ENCODE measurements at regions not wholly inside any gene's neighbourhood (a gene's known extent, or its start where the extent isn't known, plus 50 kb on each side); places are given as distances from the start of the nearest gene placed in this dataset.
A peak's percentile ranks its signal among the peaks of the same experiment; 100 is the strongest.

- H3K36me3 Mint-ChIP-seq (ENCODE audit: low read depth) = no peaks in the 10 kb centered on the region
- H3K27ac Mint-ChIP-seq = peak overlapping the region; percentile 62
- TF ChIP-seq CTCF (conservative IDR thresholded peaks at IDR 0.05) = peak; percentile 95
- no peaks in the 10 kb centered on the region for H3K9me3 ChIP-seq (ENCODE audit: control insufficient read depth, low read length)
- peak; percentile 94 for DNase-seq
- peaks cover 10% of the 10 kb centered on the region for H3K4me1 Mint-ChIP-seq
- H3K27me3 Mint-ChIP-seq (ENCODE audit: insufficient read depth) = peaks cover under 1% of the 10 kb centered on the region
- H3K9ac ChIP-seq (ENCODE audit: extremely low read depth, low read length, poor library complexity, severe bottlenecking) = no peak overlapping the region
- no peaks in the 10 kb centered on the region for H3K36me3 ChIP-seq (ENCODE audit: control insufficient read depth, insufficient read depth, low read length)
- no peak overlapping the region for H3K4me3 Mint-ChIP-seq
- no peaks in the 10 kb centered on the region for H3K4me1 ChIP-seq (ENCODE audit: control insufficient read depth, insufficient read depth, low read length)
- peak overlapping the region; percentile 91 for H3K27ac ChIP-seq (ENCODE audit: low read depth, low read length)
- no peaks in the 10 kb centered on the region for H3K27me3 ChIP-seq (ENCODE audit: control insufficient read depth, insufficient read depth, low read length, poor library complexity, severe bottlenecking)
- H3K4me3 ChIP-seq (ENCODE audit: low read length) = no peak overlapping the region
- H3K9me3 Mint-ChIP-seq = no peaks in the 10 kb centered on the region
- 38 to 59% methylated on average over 8 to 18 of the region's 18 CpGs for WGBS, 2 experiments (ENCODE audit: insufficient coverage in 1 of 2, insufficient read length in 1 of 2)
Observed at GRCh38 chr1:61588736-61589672, 135.9 kb downstream of the TM2D1 start.

- Mint-ChIP-seq H3K36me3 (ENCODE audit: low read depth) (no peaks in the 10 kb centered on the region), H3K27ac (no peak overlapping the region), H3K27me3 (ENCODE audit: insufficient read depth) (peaks cover 2% of the 10 kb centered on the region), H3K4me1 (peaks cover 10% of the 10 kb centered on the region), H3K9me3 (no peaks in the 10 kb centered on the region), H3K4me3 (no peak overlapping the region)
- 91 to 94% methylated on average over 5 to 7 of the region's 7 CpGs for WGBS, 2 experiments (ENCODE audit: insufficient coverage in 1 of 2, insufficient read length in 1 of 2)
- no peak for DNase-seq
- no peaks in the 10 kb centered on the region for H3K27me3 ChIP-seq (ENCODE audit: control insufficient read depth, insufficient read depth, low read length, poor library complexity, severe bottlenecking)
- H3K27ac ChIP-seq (ENCODE audit: low read depth, low read length) = no peak overlapping the region
- no peaks in the 10 kb centered on the region for H3K36me3 ChIP-seq (ENCODE audit: control insufficient read depth, insufficient read depth, low read length)
- H3K4me1 ChIP-seq (ENCODE audit: control insufficient read depth, insufficient read depth, low read length) = no peaks in the 10 kb centered on the region
- no peak for TF ChIP-seq CTCF (conservative IDR thresholded peaks at IDR 0.05)
- no peaks in the 10 kb centered on the region for H3K9me3 ChIP-seq (ENCODE audit: control insufficient read depth, low read length)
- H3K9ac ChIP-seq (ENCODE audit: extremely low read depth, low read length, poor library complexity, severe bottlenecking) = no peak overlapping the region
- H3K4me3 ChIP-seq (ENCODE audit: low read length) = no peak overlapping the region
Observed at GRCh38 chr1:61585714-61586113, 139.2 kb downstream of the TM2D1 start.

- no peaks in the 10 kb centered on the region for H3K4me1 Mint-ChIP-seq
- no peak overlapping the region for H3K27ac Mint-ChIP-seq
- H3K27me3 ChIP-seq (ENCODE audit: control insufficient read depth, insufficient read depth, low read length, poor library complexity, severe bottlenecking) = no peaks in the 10 kb centered on the region
- no peak overlapping the region for H3K9ac ChIP-seq (ENCODE audit: extremely low read depth, low read length, poor library complexity, severe bottlenecking)
- no peaks in the 10 kb centered on the region for H3K36me3 ChIP-seq (ENCODE audit: control insufficient read depth, insufficient read depth, low read length)
- TF ChIP-seq CTCF (conservative IDR thresholded peaks at IDR 0.05) = no peak
- no peaks in the 10 kb centered on the region for H3K36me3 Mint-ChIP-seq (ENCODE audit: low read depth)
- no peak for DNase-seq
- no peaks in the 10 kb centered on the region for H3K9me3 ChIP-seq (ENCODE audit: control insufficient read depth, low read length)
- no peak overlapping the region for H3K27ac ChIP-seq (ENCODE audit: low read depth, low read length)
- peaks cover 3% of the 10 kb centered on the region for H3K9me3 Mint-ChIP-seq
- H3K4me3 ChIP-seq (ENCODE audit: low read length) = no peak overlapping the region
- H3K27me3 Mint-ChIP-seq (ENCODE audit: insufficient read depth) = peaks cover 2% of the 10 kb centered on the region
- H3K4me3 Mint-ChIP-seq = no peak overlapping the region
- 80 to 92% methylated on average over 2 of the region's 2 CpGs for WGBS, 2 experiments (ENCODE audit: insufficient coverage in 1 of 2, insufficient read length in 1 of 2)
- no peaks in the 10 kb centered on the region for H3K4me1 ChIP-seq (ENCODE audit: control insufficient read depth, insufficient read depth, low read length)
Observed at GRCh38 chr1:61583703-61584102, 141.2 kb downstream of the TM2D1 start.

Data from endodermal cell (in vitro differentiated cells).